ENCODE measurements at regions not wholly inside any gene's neighbourhood (a gene's known extent, or its start where the extent isn't known, plus 50 kb on each side); places are given as distances from the start of the nearest gene placed in this dataset.
"Not testable (repeated sequence)": the region's sequence is repeated elsewhere in the genome, so short reads cannot be mapped to it uniquely, and the experiment has no call there.

DNA sequence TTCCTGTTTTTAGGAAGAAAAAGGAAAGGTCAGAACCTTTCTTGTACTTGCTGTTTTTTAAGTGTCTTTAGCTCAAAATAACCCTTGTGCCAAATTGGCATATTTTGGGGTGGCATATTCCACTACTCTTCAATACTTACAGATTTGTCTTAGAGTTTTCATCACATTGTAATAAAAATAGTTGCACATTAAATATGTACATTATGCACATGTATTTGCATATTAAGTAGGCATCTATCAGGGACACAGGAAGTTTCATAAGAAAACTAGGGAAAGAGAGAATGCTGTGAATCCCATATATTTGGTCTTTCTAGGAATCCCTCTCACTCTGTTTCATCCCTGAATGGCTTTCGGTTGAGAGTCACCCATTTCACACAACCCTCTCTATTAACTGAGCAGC lies 139.6 kb downstream of the LARP7 start:
- no peak for DNase-seq

DNA sequence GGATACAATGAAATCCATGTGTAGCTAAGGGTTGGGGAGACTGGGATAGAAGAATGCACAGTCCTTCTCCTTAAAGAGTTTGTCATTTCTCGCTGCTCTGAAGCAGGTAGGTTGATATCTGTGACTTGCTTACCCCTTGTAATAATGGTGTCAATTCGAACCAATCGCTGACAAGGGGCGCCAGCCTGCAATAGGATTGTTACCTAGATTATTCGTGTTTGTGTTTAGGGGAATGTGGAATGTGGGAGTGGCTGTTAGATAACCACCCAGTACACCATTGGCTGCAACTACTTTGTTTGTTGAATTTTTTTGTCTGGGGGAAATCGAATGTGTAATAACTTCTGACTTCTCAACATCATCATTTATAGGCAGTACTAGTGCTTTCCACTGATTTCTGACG lies 141.6 kb downstream of the LARP7 start:
- DNase-seq = no peak

- no peak for DNase-seq
Measured at GRCh38 chr4:112793033-112793432, 156.1 kb downstream of the LARP7 start.

- no peak for DNase-seq
Measured at GRCh38 chr4:112800001-112800400, 163.1 kb downstream of the LARP7 start.

DNA sequence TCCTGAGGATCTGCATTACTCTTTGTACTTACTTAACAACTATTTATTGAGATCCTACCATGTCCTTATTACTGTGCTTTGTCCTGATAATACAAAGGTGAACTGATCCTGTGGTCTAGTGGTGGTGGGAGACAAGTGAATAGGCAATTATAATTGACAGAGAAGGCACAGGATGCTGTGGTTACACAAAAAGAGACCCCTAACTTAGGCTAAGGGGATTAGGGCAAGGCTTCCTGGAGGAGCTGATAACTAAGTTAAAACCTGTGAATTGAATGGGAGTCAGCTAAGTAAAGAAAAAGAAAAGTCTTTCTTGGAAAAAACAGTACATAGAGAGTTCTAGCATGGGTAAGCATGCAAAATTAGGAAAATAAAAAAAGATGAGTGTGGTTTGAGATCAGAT lies 164.4 kb downstream of the LARP7 start:
- DNase-seq = peak in 1 of 3 experiments; percentile 2

- DNase-seq = no peak
Measured at GRCh38 chr4:112802780-112803179, 165.8 kb downstream of the LARP7 start.

- no peak for DNase-seq
Measured at GRCh38 chr4:112807083-112807482, 170.1 kb downstream of the LARP7 start.

- peak in 1 of 3 experiments; percentile 13 for DNase-seq
Measured at GRCh38 chr4:112808001-112808400, 171.1 kb downstream of the LARP7 start.

DNA sequence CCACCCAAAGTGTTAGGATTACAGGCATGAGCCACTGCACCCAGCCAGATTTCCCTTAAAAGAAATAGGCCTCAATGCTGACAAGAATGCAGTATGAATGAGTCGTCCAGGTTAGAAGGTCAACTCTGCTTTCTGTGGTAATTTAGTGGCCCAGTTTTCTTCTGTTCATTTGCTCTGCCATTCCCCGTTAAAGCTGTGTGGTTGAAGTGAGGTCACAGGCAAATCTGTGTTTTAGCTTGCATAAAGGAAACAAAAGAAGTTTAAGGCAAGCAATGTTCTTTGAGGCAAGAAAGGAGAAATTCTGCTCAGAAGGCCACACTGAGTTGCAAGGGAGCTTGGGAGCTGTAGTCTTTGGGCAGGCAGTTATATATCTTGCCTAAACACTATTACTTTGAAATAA lies 176.8 kb downstream of the LARP7 start:
- DNase-seq = no peak

DNA sequence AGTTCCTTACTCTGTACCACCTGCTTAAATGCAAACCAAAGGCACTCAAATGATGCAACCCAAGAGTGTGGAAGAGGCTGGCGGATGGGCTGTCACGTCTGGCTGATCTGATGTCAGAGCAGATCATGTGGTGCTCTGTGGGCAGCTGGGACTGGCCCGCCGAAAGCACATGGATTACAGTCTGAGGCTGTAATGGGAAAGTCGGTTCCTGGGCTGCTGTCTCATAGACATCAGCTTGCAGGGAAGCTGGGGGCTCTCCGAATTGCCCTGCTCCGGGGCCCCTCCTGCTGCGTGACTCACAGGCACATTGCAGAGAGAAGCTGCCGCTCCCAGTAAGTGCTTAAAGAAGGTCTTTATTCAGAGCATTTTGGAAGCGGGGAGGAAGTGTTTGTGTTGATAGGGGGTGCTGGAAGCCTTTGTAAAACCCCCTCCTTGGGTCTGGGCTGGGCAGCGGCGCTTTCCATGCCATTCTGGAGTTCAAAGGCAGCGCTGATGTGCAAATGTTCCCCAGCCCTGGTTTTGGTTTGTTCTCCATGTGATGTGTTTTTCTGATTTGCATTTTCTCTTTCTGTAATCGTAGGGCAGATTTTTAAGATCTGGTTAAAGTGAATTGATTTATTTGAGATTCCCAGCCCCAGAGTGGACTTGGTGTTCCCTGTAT lies 181.1 kb downstream of the LARP7 start:
- peak in 2 of 3 experiments; percentile 34 to 68 for DNase-seq

- peak in 2 of 3 experiments; percentile 34 to 68 for DNase-seq
Measured at GRCh38 chr4:112818594-112818965, 181.6 kb downstream of the LARP7 start.

DNA sequence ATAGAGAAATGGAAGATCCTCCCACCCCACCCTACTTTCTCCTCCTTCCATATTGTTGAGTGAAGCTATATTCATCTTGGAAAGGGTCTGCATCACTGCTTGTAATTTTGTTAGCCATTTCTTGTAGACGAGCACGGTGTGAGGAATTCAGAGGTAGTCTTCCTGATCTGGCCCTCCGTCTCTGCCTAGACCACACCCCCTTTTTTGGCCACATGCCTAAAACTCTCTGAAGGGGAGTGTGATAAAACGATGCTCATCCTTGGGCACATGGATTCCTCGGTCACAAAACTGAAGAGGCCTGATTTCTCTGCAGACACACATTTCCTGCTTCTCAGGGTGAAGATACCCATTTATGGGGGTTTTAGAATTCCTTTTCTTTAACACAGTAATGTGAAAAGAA lies 182.8 kb downstream of the LARP7 start:
- no peak for DNase-seq

- no peak for DNase-seq
Measured at GRCh38 chr4:112823156-112823555, 186.2 kb downstream of the LARP7 start.

DNA sequence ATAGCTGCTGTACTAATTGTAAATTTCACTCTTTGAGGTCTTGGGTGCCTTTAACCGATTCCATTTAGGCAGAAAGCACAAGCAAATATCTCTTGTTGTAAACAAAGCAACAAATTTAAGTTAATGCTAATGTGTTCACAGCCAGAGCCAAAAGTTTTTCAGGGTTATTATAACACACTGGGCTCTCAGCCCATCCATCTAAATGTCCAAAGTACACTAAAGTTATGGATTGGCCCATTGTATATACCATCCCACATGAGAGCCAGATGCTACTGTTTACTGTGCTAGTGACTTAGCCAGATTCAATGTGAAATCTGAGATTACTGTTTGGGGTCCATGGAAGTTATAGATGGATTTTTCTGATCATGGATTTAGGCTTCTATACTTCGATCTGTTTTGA lies 186.7 kb downstream of the LARP7 start:
- no peak for DNase-seq

DNA sequence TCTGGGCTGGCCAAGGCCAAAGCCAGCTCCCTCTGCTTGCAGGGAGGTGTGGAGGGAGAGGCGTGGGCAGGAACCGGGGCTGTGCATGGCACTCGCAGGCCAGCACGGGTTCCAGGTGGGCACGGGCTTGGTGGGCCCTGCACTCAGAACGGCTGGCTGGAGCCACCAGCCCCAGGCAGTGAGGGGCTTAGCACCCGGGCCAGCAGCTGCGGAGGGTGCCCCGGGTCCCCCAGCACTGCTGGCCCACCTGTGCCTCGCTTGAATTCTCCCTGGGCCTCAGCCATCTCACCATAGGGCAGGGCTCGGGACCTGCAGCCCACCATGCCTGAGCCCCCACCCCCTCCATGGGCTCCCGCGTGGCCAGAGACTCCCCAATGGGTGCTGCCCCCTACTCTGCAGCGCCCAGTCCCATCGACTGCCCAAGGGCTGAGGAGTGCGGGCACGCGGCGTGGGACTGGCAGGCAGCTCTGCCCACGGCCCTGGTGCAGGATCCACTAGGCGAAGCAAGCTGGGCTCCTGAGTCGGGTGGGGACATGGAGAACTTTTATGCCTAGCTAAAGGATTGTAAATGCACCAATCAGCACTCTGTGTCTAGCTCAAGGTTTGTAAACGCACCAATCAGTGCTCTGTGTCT lies 193.9 kb downstream of the LARP7 start:
- DNase-seq = no peak

DNA sequence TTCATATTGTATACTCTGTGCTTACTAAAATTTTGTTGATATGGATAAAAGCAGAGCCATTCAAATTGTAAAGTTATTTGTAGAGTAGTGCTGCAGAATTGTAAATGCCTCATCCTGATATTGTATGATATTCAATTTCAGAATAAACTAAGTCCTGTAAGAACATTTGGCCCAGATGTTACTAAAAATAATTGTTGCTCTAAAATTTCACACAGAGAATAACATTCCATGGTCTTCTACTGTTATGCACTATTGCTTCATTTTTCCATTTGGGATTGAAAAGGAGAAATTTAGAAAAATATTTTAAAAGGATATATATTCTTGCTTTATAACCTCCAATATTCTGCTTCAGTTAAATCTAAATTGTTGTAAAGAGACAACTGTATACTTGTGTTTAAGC lies 195.6 kb downstream of the LARP7 start:
- no peak for DNase-seq

DNA sequence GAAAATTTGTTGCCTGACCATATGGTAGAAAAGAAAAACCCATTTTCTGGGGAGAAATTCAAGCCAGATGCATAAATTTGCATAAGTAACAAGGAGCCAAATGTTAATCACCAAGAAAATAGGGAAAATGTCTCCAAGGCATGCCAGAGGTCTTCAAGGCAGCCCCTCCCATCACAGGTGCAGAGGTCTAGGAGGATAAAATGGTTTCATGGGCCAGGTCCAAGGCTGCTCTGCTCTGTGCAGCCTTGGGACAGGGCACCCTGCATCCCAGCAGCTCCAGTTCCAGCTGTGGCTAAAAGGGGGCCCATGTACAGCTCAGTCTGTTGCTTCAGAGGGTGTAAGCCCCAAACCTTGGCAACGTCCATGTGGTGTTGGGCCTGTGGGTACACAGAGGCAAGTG lies 200.0 kb downstream of the LARP7 start:
- DNase-seq = no peak

DNA sequence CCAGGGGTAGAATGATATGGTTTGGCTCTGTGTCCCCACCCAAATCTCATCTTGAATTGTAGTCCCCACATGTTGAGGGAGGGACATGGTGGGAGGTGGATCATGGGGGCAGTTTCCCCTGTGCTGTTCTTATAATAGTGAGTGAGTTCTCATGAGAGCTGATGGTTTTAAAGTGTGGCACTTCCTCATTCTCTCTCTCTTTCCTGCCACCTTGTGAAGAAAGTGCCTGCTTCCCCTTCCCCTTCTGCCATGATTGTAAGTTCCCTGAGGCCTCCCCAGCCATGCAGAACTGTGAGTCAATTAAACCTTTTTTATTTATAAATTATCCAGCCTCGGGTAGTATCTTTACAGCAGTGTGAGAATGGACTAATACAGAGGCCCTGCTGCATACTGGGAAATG lies 201.1 kb downstream of the LARP7 start:
- not testable (repeated sequence) for DNase-seq

- DNase-seq = no peak
Measured at GRCh38 chr4:112840061-112840460, 203.1 kb downstream of the LARP7 start.

DNA sequence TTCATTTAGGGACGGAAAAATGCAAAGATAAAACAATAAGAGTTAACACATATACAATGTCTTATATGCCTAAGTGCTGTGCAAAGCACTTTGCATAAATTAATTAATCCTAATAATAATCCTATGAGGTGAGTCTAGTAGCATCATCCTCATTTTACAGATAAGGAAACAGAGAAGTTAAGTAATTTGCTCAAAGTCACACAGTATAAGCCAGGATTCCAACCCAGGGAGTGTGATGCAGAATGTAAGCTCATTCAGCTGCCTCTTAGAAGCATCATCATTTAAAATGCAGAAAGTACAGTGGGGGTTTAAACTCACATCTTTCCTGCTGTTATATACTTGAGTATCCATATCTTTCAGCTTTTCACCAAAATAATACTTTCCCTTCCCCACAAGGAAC lies 203.7 kb downstream of the LARP7 start:
- no peak for DNase-seq

GRCh38 chr4:112842513-112842912 lies 205.6 kb downstream of the LARP7 start:
- no peak for DNase-seq

GRCh38 chr4:112845386-112845785 lies 204.1 kb upstream of the ANK2 start:
- no peak for DNase-seq

- DNase-seq = no peak
Measured at GRCh38 chr4:112847045-112847444, 202.4 kb upstream of the ANK2 start.

DNA sequence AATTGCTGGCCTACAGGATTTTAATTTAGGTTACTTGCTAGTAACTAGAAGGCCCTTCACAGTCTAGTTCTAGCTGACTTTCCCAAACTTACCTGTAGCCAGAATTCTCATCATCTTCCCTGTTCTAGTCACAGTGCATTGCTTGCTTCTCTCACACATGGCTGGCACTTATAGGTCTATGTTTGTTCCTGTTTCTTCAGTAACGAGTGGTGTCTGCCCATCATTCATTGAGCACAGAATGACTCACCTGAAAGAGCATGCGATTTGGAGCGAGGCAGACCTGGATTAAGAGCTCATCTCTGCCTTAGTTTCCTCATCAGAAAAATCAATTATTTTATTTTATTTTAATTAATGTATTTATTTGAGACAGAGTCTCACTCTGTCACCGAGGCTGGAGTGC lies 201.7 kb upstream of the ANK2 start:
- DNase-seq = peak in 1 of 3 experiments; percentile 4

GRCh38 chr4:112848911-112849310 lies 200.5 kb upstream of the ANK2 start:
- DNase-seq = no peak

Data from NCI-H1417 (cell line).